Esophagus squamous epithelium (tissue), 5 donors: ENCODE measurements at regions not wholly inside any gene's neighbourhood (a gene's known extent, or its start where the extent isn't known, plus 50 kb on each side); places are given as distances from the start of the nearest gene placed in this dataset.

Source experiments
- DNase-seq: peaks from one replicate; lab custom pipeline; 2025; lab: John Stamatoyannopoulos, UW
- H3K27ac ChIP-seq, 4 donors: fragments of 200-600 bp; sonication (generic); one replicate each; pipeline ENCODE4 v1.5.1; 2016 to 2019; ENCODE audit warnings: mild to moderate bottlenecking in 1 of 4
- H3K27me3 ChIP-seq, 4 donors: fragments of 200-600 bp; sonication (generic); 1 replicate in 3 of 4; 2 replicates in 1 of 4; pipeline versions ENCODE4 v1.5.1 to v1.6.0; 2017 to 2021; ENCODE audit warnings: antibody characterized with exemption in 1 of 4
- H3K36me3 ChIP-seq, 3 donors: fragments of 200-600 bp; sonication (generic); one replicate each; pipeline ENCODE4 v1.5.1; 2016 to 2019
- H3K4me1 ChIP-seq, 3 donors: fragments of 200-600 bp; sonication (generic); one replicate each; pipeline ENCODE4 v1.5.1; 2017 to 2019
- H3K4me3 ChIP-seq, 4 donors: fragments of 200-600 bp; sonication (generic); 1 replicate in 3 of 4; 2 replicates in 1 of 4; pipeline ENCODE4 v1.5.1; 2016 to 2019; ENCODE audit warnings: mild to moderate bottlenecking in 2 of 4, moderate library complexity in 1 of 4
- H3K9me3 ChIP-seq, 3 donors: fragments of 200-600 bp; sonication (generic); one replicate each; pipeline ENCODE4 v1.5.1; 2016 to 2019
- CTCF ChIP-seq, 6 experiments: fragments of 450-650 bp in 4 of 6; fragments of 200-600 bp in 2 of 6; sonication (generic) in 2 of 6; IDR thresholded peaks; one replicate each; pipeline ENCODE4 v1.5.1; 2016 to 2019; ENCODE audit warnings: antibody characterized with exemption in 6 of 6, mild to moderate bottlenecking in 4 of 6, moderate library complexity in 4 of 6
- POLR2A ChIP-seq, 4 donors: fragments of 450-650 bp; IDR thresholded peaks; one replicate each; pipeline ENCODE4 v1.6.1; 2017; ENCODE audit warnings: antibody characterized with exemption in 4 of 4, mild to moderate bottlenecking in 4 of 4, moderate library complexity in 3 of 4
- WGBS, 2 donors: methylation state at CpG; one replicate each; pipeline ENCODE4 v1.1.5; 2018; 5-methylcytosine and 5-hydroxymethylcytosine counted together
- intact Hi-C: fragments of 100-400 bp; cut with DNase I; formaldehyde crosslinking; loops from one replicate; pipeline ENCODE4 v1.15.0; 2022
- donor health status: DM: yes; HTN: yes; CAD: no.

- no peaks in the 10 kb centered on the region for H3K36me3 ChIP-seq
- no peak overlapping the region for H3K27ac ChIP-seq
- intact Hi-C loops: no loop called here
- 57 to 68% methylated on average over 2 of the region's 2 CpGs for WGBS, 2 donors
- no peaks in the 10 kb centered on the region for H3K9me3 ChIP-seq
- H3K27me3 ChIP-seq: no peaks in the 10 kb centered on the region
- DNase-seq: no peak
- H3K4me1 ChIP-seq: no peaks in the 10 kb centered on the region
- no peak overlapping the region for H3K4me3 ChIP-seq
- TF ChIP-seq POLR2A (IDR thresholded peaks at IDR 0.05) (no peak), CTCF (IDR thresholded peaks at IDR 0.05) (no peak)
Measured at GRCh38 chr15:38028869-38029268, 94.4 kb downstream of the TMCO5A start.

- no peaks in the 10 kb centered on the region for H3K27me3 ChIP-seq
- no peak overlapping the region for H3K27ac ChIP-seq
- no peaks in the 10 kb centered on the region for H3K9me3 ChIP-seq
- no peak for DNase-seq
- no peak overlapping the region for H3K4me3 ChIP-seq
- no peaks in the 10 kb centered on the region for H3K4me1 ChIP-seq
- intact Hi-C loops: no loop called here
- WGBS, 2 donors: 75 to 76% methylated on average over 3 of the region's 3 CpGs
- H3K36me3 ChIP-seq: no peaks in the 10 kb centered on the region
- TF ChIP-seq CTCF (IDR thresholded peaks at IDR 0.05) (no peak), POLR2A (IDR thresholded peaks at IDR 0.05) (no peak)
Measured at GRCh38 chr15:38029736-38030135, 95.3 kb downstream of the TMCO5A start.

- no peaks in the 10 kb centered on the region for H3K36me3 ChIP-seq
- no peak for TF ChIP-seq POLR2A (IDR thresholded peaks at IDR 0.05)
- TF ChIP-seq CTCF (IDR thresholded peaks at IDR 0.05): no peak
- H3K27me3 ChIP-seq: no peaks in the 10 kb centered on the region
- no peak overlapping the region for H3K27ac ChIP-seq
- no peak overlapping the region for H3K4me3 ChIP-seq
- DNase-seq: no peak
- no peaks in the 10 kb centered on the region for H3K4me1 ChIP-seq
- WGBS, 2 donors: 87 to 95% methylated on average over 4 of the region's 4 CpGs
- intact Hi-C loops: no loop called here
- H3K9me3 ChIP-seq: no peaks in the 10 kb centered on the region
Measured at GRCh38 chr15:38030609-38031008, 96.2 kb downstream of the TMCO5A start.

GRCh38 chr15:38035701-38036100 lies 101.3 kb downstream of the TMCO5A start:
- Histone ChIP-seq H3K27me3 (no peaks in the 10 kb centered on the region), H3K9me3 (no peaks in the 10 kb centered on the region), H3K27ac (no peak overlapping the region), H3K4me1 (no peaks in the 10 kb centered on the region), H3K36me3 (no peaks in the 10 kb centered on the region), H3K4me3 (no peak overlapping the region)
- 81 to 93% methylated on average over 2 of the region's 2 CpGs for WGBS, 2 donors
- no peak for DNase-seq
- intact Hi-C loops: no loop called here
- no peak for TF ChIP-seq CTCF (IDR thresholded peaks at IDR 0.05)
- TF ChIP-seq POLR2A (IDR thresholded peaks at IDR 0.05): no peak

- H3K9me3 ChIP-seq: no peaks in the 10 kb centered on the region
- H3K4me3 ChIP-seq: no peak overlapping the region
- no peak overlapping the region for H3K27ac ChIP-seq
- no peaks in the 10 kb centered on the region for H3K27me3 ChIP-seq
- H3K4me1 ChIP-seq: no peaks in the 10 kb centered on the region
- H3K36me3 ChIP-seq: no peaks in the 10 kb centered on the region
- TF ChIP-seq CTCF (IDR thresholded peaks at IDR 0.05): no peak
- no peak for TF ChIP-seq POLR2A (IDR thresholded peaks at IDR 0.05)
- DNase-seq: no peak
- WGBS, 2 donors: 59 to 70% methylated on average over 3 of the region's 3 CpGs
- intact Hi-C loops: no loop called here
Measured at GRCh38 chr15:38036790-38037338, 102.4 kb downstream of the TMCO5A start.
